ENCODE measurements at regions not wholly inside any gene's neighbourhood (a gene's known extent, or its start where the extent isn't known, plus 50 kb on each side); places are given as distances from the start of the nearest gene placed in this dataset.
A peak's percentile ranks its signal among the peaks of the same experiment; 100 is the strongest.
"Not testable (repeated sequence)": the region's sequence is repeated elsewhere in the genome, so short reads cannot be mapped to it uniquely, and the experiment has no call there.

GRCh38 chr5:18566671-18567070, 932.4 kb downstream of the TAF11L14 start:
- Histone ChIP-seq H3K9me3 (no peaks in the 10 kb centered on the region), H3K4me1 (peaks cover 21% of the 10 kb centered on the region), H3K4me3 (ENCODE audit: low read depth, low read length) (no peak overlapping the region), H3K27me3 (no peaks in the 10 kb centered on the region), H3K36me3 (no peaks in the 10 kb centered on the region; the same call in 1 of the 2 replicates)
- TF ChIP-seq CTCF (IDR thresholded peaks at IDR 0.05; ENCODE audit: low read depth, low read length) = no peak
- DNase-seq = peak; percentile 49

DNA sequence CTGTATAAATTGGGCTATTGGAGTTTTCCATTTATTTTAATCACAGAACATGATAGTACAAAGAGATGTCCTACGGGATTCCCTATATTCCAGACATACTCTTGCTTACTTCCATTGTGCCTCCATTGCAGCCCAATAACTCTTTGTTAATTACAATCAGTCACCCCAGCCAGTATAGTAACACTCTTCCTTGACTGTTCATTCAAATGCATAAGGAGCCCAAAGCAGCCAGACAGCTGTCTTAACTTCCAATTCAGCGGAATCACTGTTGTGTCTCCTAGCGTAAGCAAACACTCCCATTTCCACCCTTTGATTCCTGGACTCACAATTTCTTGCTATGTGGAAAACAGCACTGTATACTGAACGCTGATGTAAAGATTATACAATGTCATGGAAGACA, 942.3 kb downstream of the TAF11L14 start:
- Histone ChIP-seq H3K36me3 (no peaks in the 10 kb centered on the region), H3K4me3 (ENCODE audit: low read depth, low read length) (no peak overlapping the region), H3K27me3 (no peaks in the 10 kb centered on the region), H3K9me3 (no peaks in the 10 kb centered on the region), H3K4me1 (peaks cover 12% of the 10 kb centered on the region; the same call in 1 of the 2 replicates)
- DNase-seq = no peak
- no peak for TF ChIP-seq CTCF (IDR thresholded peaks at IDR 0.05; ENCODE audit: low read depth, low read length)

DNA sequence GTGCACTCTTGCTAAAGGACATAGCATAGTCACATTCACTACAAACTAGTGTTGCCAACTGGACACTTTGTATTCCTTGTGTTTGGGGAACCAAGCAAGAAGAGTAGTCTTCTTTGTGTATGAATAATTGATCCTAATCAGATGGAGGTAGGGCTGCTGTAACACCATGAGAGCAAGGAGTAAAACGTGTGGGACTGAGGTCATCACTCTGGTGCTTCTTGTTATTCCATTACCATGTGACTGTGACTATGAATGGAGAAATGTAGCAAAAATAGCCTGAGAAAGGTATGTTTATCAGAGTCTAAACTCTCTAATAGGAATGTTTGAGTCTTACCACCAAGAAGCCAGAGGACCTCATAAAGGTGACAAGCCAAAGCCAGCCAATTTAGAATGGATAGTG, 966.9 kb downstream of the TAF11L14 start:
- no peak for DNase-seq
- H3K9me3 ChIP-seq = no peaks in the 10 kb centered on the region; the same call in 1 of the 2 replicates
- no peak for TF ChIP-seq CTCF (IDR thresholded peaks at IDR 0.05; ENCODE audit: low read depth, low read length)
- no peaks in the 10 kb centered on the region for H3K36me3 ChIP-seq
- H3K4me1 ChIP-seq = peaks cover 10% of the 10 kb centered on the region
- H3K4me3 ChIP-seq (ENCODE audit: low read depth, low read length) = no peak overlapping the region
- H3K27me3 ChIP-seq = no peaks in the 10 kb centered on the region

DNA sequence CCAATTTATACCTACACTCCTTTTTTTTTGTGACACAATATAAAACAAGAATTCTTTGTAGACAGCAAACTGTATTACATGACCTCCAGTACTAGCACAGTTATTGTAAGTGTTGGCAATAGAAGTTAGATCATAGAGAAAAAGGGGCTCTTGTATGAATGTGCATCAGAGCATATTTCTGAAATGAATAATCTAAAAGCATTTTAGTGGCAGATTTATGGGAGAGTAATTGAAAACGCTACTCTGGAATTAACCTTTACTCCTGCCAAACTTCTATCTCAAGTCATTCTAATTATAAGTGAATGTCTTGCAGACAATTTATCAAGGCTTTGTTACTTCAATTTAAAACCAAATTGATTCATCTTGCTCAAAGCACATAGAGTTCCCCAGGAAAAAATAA, 968.1 kb downstream of the TAF11L14 start:
- H3K27me3 ChIP-seq = no peaks in the 10 kb centered on the region
- TF ChIP-seq CTCF (IDR thresholded peaks at IDR 0.05; ENCODE audit: low read depth, low read length) = no peak
- no peaks in the 10 kb centered on the region for H3K36me3 ChIP-seq
- H3K9me3 ChIP-seq = no peaks in the 10 kb centered on the region; the same call in 1 of the 2 replicates
- DNase-seq = no peak
- H3K4me3 ChIP-seq (ENCODE audit: low read depth, low read length) = no peak overlapping the region
- peaks cover 10% of the 10 kb centered on the region for H3K4me1 ChIP-seq

- peaks cover 4% of the 10 kb centered on the region for H3K4me1 ChIP-seq
- no peak for TF ChIP-seq CTCF (IDR thresholded peaks at IDR 0.05; ENCODE audit: low read depth, low read length)
- H3K27me3 ChIP-seq = no peaks in the 10 kb centered on the region
- H3K9me3 ChIP-seq = no peaks in the 10 kb centered on the region
- no peaks in the 10 kb centered on the region for H3K36me3 ChIP-seq
- DNase-seq = no peak
- H3K4me3 ChIP-seq (ENCODE audit: low read depth, low read length) = no peak overlapping the region
These were observed 970.9 kb downstream of the TAF11L14 start for GRCh38 chr5:18605186-18605585.

DNA sequence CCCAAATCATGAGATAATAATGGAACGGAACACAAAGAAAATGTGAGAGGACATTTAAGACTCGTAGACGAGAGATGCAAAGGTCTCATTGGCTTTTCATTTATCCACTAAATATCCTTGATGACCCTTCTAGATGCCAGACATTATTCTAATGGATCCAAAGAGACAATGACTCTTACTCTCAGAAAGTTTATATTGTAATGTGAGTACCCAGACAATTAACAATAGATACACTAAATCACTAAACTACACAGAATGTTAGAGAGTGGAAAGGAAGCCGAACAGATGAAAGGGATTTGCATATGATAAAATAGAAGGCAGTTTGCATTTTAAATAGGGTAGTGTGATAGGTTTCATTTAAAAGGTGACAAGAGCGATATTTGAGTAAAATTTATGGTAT, 973.3 kb downstream of the TAF11L14 start:
- no peak for TF ChIP-seq CTCF (IDR thresholded peaks at IDR 0.05; ENCODE audit: low read depth, low read length)
- no peak for DNase-seq
- H3K36me3 ChIP-seq = no peaks in the 10 kb centered on the region
- no peak overlapping the region for H3K4me3 ChIP-seq (ENCODE audit: low read depth, low read length)
- H3K4me1 ChIP-seq = 0 out of 2 replicates have a peak, but pooled peaks cover 3% of the 10 kb centered on the region
- no peaks in the 10 kb centered on the region for H3K27me3 ChIP-seq
- H3K9me3 ChIP-seq = no peaks in the 10 kb centered on the region

DNA sequence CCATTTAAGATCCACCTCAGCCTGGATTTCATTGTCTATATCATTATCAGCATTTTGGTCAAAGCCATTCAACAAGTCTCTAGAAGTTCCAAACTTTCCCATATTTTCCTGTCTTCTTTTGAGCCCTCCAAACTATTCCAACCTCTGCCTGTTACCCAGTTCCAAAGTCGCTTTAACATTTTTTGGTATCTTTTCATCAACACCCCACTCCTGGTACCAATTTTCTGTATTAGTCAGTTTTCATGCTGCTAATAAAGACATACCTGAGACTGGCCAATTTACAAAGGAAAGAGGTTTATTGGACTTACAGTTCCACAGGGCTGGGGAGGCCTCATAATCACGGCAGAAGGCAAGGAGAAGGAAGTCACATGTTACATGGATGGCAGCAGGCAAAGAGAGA, 982.9 kb downstream of the TAF11L14 start:
- H3K36me3 ChIP-seq; H3K4me3 ChIP-seq (ENCODE audit: low read depth, low read length); DNase-seq; H3K27me3 ChIP-seq; H3K9me3 ChIP-seq; H3K4me1 ChIP-seq: not testable (repeated sequence)
